Stimulated activated CD8-positive, alpha-beta memory T cell treated with anti-CD3 and anti-CD28 coated beads, Interleukin-4, amount 100 ng/mL, for 4 hours (primary cell): ENCODE measurements at regions not wholly inside any gene's neighbourhood (a gene's known extent, or its start where the extent isn't known, plus 50 kb on each side); places are given as distances from the start of the nearest gene placed in this dataset.
"Not testable (repeated sequence)": the region's sequence is repeated elsewhere in the genome, so short reads cannot be mapped to it uniquely, and the experiment has no call there.

Source experiments
- DNase-seq, 2 donors: peaks; one replicate each; pipeline ENCODE4 v3.0.0-alpha.2; 2020; ENCODE audit warnings: low read depth in 2 of 2, low spot score in 1 of 2

DNA sequence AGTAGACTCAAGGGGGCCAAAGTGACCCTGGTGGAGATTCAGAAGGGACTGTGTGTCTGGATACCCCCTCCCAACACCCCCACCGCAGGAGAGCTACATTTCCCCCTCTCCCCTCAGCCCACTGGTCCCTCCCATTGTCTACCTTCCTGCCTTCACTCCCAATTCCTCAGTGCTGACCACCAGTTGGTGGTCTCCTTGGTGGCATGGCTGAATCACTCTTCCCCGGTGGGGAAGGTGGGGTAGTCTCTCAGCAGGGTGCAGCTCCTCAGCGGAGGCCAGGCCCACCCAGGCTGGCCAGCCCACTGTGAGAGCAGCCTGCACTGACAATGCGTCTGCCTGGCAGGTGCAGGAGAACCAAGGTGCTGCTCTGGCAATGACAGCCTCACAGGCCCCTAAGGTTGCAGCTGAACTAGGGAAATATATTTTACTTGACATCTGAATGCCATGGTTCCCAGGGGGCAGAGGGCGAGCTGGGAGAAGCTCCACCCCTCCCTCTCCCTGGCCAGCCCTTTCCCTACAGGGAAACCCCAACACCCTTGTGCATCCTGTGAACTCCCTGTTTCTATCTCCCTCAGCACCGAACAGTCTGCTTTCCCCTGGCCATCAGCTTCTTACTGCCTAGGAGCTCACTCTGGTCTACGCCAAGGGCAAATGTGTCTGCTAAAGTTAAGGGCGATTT, 62.6 kb upstream of the PAX8 start:
- no peak for DNase-seq

DNA sequence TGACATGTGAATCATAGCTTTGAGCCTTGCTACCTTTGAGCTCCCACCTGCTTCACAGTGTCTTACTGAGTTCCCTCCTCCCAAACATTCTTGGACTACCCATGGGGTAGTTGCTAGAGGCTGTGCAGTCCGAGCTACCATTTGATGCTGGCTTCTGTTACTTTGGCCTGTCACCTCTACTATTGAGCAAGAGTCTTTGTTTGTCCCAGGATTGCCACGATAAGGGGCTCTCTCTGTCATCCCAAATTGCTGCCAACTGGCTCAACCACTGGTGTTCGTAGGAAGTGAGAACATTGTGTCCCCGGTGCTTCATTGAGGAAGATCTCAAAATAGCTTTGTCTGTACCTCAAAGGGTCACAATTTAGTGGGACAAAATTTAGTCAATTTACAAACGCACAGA, 59.1 kb upstream of the PAX8 start:
- no peak for DNase-seq

DNA sequence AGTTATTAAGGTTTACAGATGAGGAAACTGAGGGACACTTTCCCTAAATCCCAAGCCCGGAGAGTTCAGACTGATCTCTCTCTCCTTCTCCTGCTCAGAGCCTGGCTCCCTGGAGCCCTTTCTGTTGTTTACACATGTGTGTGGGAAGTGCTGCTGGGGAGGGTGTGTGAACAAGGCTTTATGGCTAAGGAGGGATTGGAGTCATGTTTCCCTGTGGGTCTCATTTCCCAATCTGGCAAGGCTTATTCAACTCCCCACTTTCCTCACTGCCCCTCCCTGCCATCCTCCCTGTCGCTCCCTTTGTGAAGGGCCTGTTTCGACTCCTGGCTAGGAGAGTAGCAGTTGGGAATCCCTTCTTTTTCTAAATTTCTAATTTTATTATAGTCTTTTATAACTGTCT, 57.3 kb upstream of the PAX8 start:
- not testable (repeated sequence) for DNase-seq

DNA sequence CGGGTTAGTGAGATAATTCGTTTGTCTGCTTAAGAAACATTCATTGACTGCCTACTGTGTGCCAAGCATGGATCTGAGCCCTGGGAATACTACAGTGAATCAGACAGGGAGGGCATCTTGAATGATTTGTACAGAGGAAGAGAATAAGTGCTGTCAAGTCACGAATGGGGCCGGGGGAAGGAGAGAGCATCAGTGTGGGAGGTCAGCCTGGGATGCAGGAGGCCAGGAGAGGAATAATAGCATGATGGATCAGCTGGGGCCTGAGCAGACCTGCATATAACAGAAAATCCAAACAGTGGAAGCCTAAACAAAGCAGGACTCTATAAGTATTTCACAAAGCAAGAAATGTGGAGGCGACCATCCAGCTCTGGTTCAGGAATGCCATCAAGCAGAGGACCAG, 55.4 kb upstream of the PAX8 start:
- DNase-seq: no peak

DNA sequence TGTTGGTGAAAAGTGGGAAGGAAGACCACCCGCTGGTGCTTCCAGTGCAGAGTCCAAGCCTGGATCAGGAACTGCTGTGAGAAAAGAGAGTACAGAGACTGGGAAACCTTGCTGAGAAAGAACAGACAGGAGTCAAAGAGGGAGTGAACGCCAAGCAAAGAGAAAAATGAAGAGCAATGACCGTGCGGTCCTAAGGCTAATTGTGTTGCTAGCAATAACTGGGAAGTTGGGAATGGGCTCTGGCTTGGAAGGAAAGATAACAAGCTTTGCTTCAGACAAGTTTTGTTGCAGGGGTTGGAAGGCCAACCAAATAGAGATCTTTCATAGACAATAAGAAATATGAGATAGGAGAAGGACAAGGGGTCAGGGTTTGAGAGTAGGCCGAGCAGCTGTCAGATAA, 55.0 kb upstream of the PAX8 start:
- DNase-seq: not testable (repeated sequence)

DNA sequence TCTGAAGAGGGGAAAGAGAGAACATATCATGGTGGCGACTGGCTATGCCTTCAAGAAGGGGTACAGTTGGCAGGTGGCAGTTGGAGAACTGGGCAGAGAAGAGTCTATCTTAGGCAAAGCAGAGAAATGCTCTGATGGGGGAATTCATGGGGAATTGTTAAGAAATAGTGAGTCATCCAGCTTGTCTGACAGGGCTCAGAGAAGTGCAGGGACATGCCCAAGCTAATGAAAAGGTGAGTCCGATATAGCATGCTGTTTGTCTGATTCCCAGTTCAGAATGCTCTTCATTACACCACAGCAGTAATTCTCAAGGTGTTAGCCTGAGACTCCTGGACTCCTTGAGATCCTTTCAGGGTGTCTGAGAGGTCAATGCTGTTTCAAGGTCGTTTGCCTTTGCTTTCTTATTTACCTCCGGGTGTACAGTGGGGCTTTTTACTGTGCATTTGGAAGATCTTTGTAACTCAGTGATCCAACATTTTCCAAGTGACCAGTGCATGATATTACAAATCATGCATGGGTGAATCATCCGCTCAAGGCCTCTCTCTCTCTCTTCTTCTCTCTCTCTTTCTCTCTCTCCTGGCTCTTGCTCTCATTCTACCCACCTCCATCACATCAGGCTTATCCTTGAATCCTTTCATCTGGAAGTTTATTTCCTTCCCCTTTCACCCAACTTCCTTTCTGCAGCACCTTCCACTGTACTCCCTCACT, 51.5 kb upstream of the PAX8 start:
- DNase-seq: not testable (repeated sequence)

DNA sequence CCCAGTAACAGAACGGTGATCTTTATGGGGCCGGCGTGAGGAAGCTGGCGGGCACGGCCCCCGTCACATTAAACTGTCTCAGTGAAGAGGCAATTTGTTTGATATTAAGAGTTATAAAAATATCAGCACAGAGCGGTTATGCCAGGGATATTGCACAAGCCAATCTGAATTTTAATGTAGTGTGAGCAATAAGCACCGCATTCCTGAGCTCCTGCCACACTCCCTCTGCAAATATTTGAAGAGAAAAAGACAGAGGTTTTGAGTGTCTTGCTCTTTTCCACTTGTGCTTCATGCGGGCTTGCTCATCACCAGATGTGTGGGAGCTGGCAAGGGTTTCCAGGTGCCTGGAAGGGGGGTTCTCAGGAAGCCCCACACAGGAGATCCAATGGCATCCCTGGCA, 50.3 kb upstream of the PAX8 start:
- not testable (repeated sequence) for DNase-seq

DNA sequence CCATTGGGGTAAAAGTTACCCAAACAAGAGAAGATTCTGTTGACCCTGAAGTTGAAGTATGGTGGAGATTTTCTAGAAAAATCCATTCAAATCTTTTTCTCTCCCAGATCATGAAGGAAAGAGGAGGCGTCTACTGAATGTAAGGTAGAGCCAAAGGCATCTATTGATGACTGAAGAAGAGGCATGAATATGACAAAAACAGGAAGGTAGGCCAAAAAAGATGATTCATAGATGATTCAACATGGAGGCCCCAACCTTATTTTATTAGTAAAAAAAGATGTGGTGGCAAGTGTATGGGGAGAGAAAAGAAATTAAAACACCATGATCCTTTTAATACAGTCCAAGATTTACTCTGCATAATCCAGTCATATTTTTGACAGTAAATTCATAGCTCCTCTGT, 49.9 kb upstream of the PAX8 start:
- DNase-seq: not testable (repeated sequence)
